ENCODE measurements at regions not wholly inside any gene's neighbourhood (a gene's known extent, or its start where the extent isn't known, plus 50 kb on each side); places are given as distances from the start of the nearest gene placed in this dataset.

- TF ChIP-seq CTCF (IDR thresholded peaks at IDR 0.05) (no peak), POLR2A (IDR thresholded peaks at IDR 0.05) (no peak), EP300 (IDR thresholded peaks at IDR 0.05) (no peak)
These were observed 171.5 kb upstream of the SFSWAP start for GRCh38 chr12:131539381-131539780.

Measured in suprapubic skin (tissue), 3 donors.